ENCODE measurements at regions not wholly inside any gene's neighbourhood (a gene's known extent, or its start where the extent isn't known, plus 50 kb on each side); places are given as distances from the start of the nearest gene placed in this dataset.

- H3K9ac ChIP-seq: no peak overlapping the region
- H3K4me3 ChIP-seq (ENCODE audit: low read depth, low read length): no peak overlapping the region
- H3K4me2 ChIP-seq (ENCODE audit: low read length): no peak overlapping the region
- TF ChIP-seq CTCF (IDR thresholded peaks at IDR 0.05): no peak
- no peaks in the 10 kb centered on the region for H3K9me3 ChIP-seq (ENCODE audit: control insufficient read depth, low read length)
- no peaks in the 10 kb centered on the region for H3K27me3 ChIP-seq (ENCODE audit: control insufficient read depth, insufficient read depth, low read length)
- H3K36me3 ChIP-seq (ENCODE audit: control insufficient read depth, insufficient read depth, low read length): no peaks in the 10 kb centered on the region
- H3K4me1 ChIP-seq: no peaks in the 10 kb centered on the region
- H2AFZ ChIP-seq: no peak overlapping the region
- no peaks in the 10 kb centered on the region for H3K79me2 ChIP-seq
- H3K27ac ChIP-seq: no peak overlapping the region
These were observed 476.3 kb upstream of the LRRC4C start for GRCh38 chr11:41935795-41936194.

GRCh38 chr11:41943656-41944055 is 484.2 kb upstream of the LRRC4C start:
- Histone ChIP-seq H3K4me1 (no peaks in the 10 kb centered on the region), H3K27ac (no peak overlapping the region), H3K4me3 (ENCODE audit: low read depth, low read length) (no peak overlapping the region), H3K9me3 (ENCODE audit: control insufficient read depth, low read length) (no peaks in the 10 kb centered on the region), H3K4me2 (ENCODE audit: low read length) (no peak overlapping the region), H2AFZ (no peak overlapping the region), H3K9ac (no peak overlapping the region), H3K36me3 (ENCODE audit: control insufficient read depth, insufficient read depth, low read length) (no peaks in the 10 kb centered on the region), H3K27me3 (ENCODE audit: control insufficient read depth, insufficient read depth, low read length) (no peaks in the 10 kb centered on the region), H3K79me2 (no peaks in the 10 kb centered on the region)
- no peak for TF ChIP-seq CTCF (IDR thresholded peaks at IDR 0.05)

GRCh38 chr11:41947392-41947791 is 487.9 kb upstream of the LRRC4C start:
- no peak for TF ChIP-seq CTCF (IDR thresholded peaks at IDR 0.05)
- Histone ChIP-seq H3K4me1 (no peaks in the 10 kb centered on the region), H3K27me3 (ENCODE audit: control insufficient read depth, insufficient read depth, low read length) (no peaks in the 10 kb centered on the region), H3K4me2 (ENCODE audit: low read length) (no peak overlapping the region), H2AFZ (no peak overlapping the region), H3K79me2 (no peaks in the 10 kb centered on the region), H3K9ac (no peak overlapping the region), H3K36me3 (ENCODE audit: control insufficient read depth, insufficient read depth, low read length) (no peaks in the 10 kb centered on the region), H3K9me3 (ENCODE audit: control insufficient read depth, low read length) (no peaks in the 10 kb centered on the region), H3K4me3 (ENCODE audit: low read depth, low read length) (no peak overlapping the region), H3K27ac (no peak overlapping the region)

- H2AFZ ChIP-seq: no peak overlapping the region
- H3K9me3 ChIP-seq (ENCODE audit: control insufficient read depth, low read length): no peaks in the 10 kb centered on the region
- TF ChIP-seq CTCF (IDR thresholded peaks at IDR 0.05): no peak
- H3K4me3 ChIP-seq (ENCODE audit: low read depth, low read length): no peak overlapping the region
- H3K9ac ChIP-seq: no peak overlapping the region
- H3K4me2 ChIP-seq (ENCODE audit: low read length): no peak overlapping the region
- H3K27ac ChIP-seq: no peak overlapping the region
- no peaks in the 10 kb centered on the region for H3K79me2 ChIP-seq
- H3K36me3 ChIP-seq (ENCODE audit: control insufficient read depth, insufficient read depth, low read length): no peaks in the 10 kb centered on the region
- no peaks in the 10 kb centered on the region for H3K4me1 ChIP-seq
- H3K27me3 ChIP-seq (ENCODE audit: control insufficient read depth, insufficient read depth, low read length): no peaks in the 10 kb centered on the region
These were observed 491.2 kb upstream of the LRRC4C start for GRCh38 chr11:41950470-41951143.

- Histone ChIP-seq H3K9me3 (ENCODE audit: control insufficient read depth, low read length) (no peaks in the 10 kb centered on the region), H3K79me2 (no peaks in the 10 kb centered on the region), H3K27ac (no peak overlapping the region), H2AFZ (no peak overlapping the region), H3K9ac (no peak overlapping the region), H3K27me3 (ENCODE audit: control insufficient read depth, insufficient read depth, low read length) (no peaks in the 10 kb centered on the region), H3K36me3 (ENCODE audit: control insufficient read depth, insufficient read depth, low read length) (no peaks in the 10 kb centered on the region), H3K4me1 (no peaks in the 10 kb centered on the region), H3K4me3 (ENCODE audit: low read depth, low read length) (no peak overlapping the region), H3K4me2 (ENCODE audit: low read length) (no peak overlapping the region)
- no peak for TF ChIP-seq CTCF (IDR thresholded peaks at IDR 0.05)
These were observed 494.6 kb upstream of the LRRC4C start for GRCh38 chr11:41954034-41954433.

Measured in parathyroid adenoma (tissue), 2 donors.